NCI-H2196 (cell line): ENCODE measurements at regions not wholly inside any gene's neighbourhood (a gene's known extent, or its start where the extent isn't known, plus 50 kb on each side); places are given as distances from the start of the nearest gene placed in this dataset.
"Not testable (repeated sequence)": the region's sequence is repeated elsewhere in the genome, so short reads cannot be mapped to it uniquely, and the experiment has no call there.

ENCODE experiments used
- DNase-seq: peaks from one replicate; lab custom pipeline; 2025; ENCODE audit not compliant: unreplicated experiment; lab: John Stamatoyannopoulos, UW

DNA sequence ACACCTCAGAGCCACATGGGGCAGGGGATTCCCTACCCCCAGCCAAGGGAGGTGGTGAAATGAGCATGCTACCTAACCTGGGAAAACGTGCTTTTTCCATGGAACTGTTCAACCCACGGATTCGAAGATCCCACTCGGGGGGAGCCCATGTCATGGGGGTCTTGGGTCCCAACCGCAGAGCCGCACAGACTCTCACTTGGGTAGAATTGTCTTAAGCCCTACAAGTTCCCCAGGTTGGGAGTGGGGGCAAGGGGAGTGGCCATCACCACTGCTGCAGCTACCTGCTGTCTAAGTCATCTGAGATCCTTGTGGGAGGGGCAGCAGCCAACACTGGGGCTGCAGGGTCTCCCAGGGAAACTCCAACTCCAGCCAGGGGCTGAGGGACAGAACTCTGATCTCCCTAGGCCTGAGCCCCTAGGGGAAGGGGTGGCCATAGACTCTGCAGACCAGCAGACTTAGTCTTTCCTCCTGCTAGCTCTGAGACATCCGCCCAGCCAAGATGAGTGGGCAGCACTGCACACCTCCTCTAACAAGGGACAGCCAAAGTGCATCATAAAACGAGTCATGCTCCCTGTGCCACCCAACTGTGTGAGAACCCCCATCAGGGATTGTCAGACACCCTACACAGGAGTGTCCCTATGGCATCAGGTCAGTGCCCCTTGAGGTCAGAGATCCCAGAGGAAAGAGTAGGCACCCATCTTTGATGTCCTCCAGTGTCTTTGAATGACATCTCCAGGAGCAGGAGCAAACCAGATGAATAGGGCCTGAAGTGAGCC is 610.4 kb upstream of the SLITRK6 start:
- DNase-seq: no peak

DNA sequence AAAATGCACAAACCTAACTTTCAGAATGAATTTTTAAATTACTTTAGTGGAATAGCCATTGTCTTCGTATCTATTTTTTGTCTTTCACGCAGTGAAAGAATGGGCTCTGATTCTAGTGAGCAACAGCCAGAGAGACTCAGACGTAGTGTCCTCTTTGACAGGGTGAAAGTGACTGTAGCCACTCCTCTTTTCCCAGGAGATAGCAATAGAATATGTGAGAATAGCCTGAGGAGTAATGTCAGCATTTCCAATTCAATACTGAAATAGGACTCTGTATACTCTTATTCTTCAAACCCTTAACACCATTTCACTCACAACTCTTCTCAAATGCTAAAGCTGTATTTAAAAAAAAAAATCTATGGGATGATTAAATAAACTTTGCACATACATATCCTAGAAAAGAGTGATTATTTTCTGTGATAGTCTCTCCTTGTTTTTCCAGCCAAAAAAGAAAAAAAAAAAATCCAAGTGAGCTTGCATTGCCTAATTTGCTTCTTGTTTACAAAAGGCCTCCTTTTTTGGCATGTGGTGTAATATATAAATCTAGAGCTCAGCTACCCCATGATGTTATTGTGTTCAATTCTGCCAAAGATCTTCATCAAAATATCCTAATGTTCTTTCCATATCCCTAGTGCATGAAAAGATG is 626.1 kb upstream of the SLITRK6 start:
- DNase-seq: no peak

GRCh38 chr13:86426437-86426836 is 627.2 kb upstream of the SLITRK6 start:
- DNase-seq: no peak

- DNase-seq: no peak
Measured at GRCh38 chr13:86429756-86430155, 630.5 kb upstream of the SLITRK6 start.

DNA sequence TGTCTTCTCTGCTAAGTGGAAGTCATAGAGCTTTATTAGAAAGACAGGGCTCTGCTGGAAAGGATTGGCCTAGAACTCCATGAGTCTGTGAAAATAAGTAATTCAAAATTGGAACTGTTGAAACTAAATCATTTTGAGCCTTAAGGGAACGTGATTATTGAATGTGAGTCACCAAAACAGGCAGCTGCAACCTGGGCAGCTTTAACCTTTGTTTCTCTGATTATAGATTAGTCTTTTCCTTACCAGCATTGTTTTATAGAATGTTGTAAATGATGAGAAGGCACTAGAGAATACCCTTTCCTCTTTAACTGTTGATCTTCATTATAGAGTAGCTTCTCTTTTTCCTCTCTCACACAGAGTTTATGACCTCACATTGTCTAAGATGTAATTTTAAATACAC is 638.8 kb upstream of the SLITRK6 start:
- DNase-seq: no peak

DNA sequence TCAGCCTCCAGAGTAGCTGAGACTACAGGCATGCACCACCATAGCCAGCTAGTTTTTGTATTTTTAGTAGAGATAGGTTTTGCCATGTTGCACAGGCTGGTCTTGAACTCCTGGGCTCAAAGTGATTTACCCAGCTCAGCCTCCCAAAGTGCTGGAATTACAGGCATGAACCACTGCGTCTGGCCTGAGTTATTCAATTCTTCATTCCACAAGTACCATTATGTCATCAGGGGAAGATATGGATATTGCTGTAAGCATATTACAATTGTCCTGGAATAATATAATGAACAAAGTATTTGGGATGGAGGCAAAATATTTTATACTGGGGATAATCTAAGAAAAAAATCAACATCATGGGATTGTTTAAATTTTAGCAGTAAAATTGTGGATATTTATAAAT is 646.0 kb upstream of the SLITRK6 start:
- DNase-seq: no peak

DNA sequence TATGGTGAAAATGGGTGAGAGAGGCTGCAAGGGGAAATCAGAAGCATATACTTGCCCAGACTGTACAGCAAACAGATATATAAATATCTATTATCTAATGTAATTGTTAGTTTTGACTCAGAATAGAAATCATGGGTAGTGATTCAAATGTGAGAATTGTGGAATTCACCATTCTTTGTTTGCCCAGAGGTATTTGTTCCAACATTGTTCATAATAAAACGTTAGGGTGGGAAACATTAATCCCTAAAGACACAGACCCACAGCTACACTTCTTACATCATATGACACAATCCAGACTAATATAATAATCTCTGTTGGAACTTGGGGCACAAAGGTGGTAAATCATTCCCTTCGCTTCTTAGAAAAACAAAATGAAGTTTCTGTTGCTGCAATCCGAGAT is 646.5 kb upstream of the SLITRK6 start:
- DNase-seq: no peak

- DNase-seq: no peak
Measured at GRCh38 chr13:86446311-86446710, 647.1 kb upstream of the SLITRK6 start.

DNA sequence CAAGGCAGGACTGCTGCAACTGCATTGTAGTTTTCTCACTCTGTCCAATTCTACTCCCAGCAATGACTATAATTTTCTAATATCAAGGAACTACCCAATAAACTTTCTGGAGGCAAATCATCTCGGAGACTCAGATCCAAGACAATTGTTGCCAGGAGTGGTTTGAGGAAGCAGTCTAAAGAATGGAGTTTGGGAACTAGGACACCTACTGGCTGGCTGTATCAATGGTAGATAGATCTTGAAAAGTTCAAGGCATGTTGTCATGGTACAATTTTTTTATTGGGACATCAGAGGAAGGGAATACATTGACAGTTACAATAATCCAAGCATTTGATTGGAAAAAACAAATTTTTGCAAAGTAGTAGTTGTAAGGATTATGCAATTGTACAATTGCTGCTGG is 648.3 kb upstream of the SLITRK6 start:
- no peak for DNase-seq

DNA sequence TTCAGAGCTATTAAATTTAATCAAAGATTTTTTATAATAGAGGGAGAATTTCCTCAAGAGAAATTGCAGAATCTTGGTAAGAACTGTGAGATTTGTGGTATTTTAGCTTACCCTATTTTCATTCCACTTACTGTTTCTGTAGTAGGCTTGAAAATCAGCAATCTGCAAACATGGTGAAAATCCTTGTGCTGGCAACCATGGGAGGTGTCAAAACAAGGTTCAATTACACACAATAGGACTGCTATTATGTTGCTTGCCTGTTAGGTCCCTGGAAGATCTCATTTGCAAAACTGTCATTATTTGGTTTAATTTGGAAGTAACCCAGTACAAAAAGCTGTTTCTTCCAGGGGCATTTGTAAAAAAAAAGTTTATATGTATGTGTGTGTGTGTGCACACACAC is 662.8 kb upstream of the SLITRK6 start:
- DNase-seq: no peak

DNA sequence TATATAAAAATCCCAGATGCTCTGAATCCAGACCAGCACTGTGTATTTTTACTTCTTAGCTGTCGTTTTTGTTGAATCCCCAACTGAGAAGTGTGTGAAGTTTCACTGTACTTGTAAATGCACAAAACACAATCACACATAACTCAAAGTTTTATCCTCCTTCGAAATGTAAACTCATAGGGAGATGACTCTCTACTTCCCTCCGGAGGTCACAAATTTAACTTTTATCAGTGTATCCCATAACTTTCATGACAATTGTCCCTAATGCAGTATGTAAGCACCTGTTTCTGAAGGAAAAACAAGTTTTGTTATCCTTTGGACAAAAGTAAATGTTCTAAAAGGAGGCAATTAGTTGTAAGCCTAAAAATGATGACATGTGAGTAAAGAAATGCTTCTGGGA is 665.0 kb upstream of the SLITRK6 start:
- DNase-seq: no peak

- DNase-seq: no peak
Measured at GRCh38 chr13:86474971-86475370, 675.8 kb upstream of the SLITRK6 start.

GRCh38 chr13:86476656-86477055 is 677.4 kb upstream of the SLITRK6 start:
- no peak for DNase-seq

GRCh38 chr13:86486582-86486981 is 687.4 kb upstream of the SLITRK6 start:
- DNase-seq: no peak

- DNase-seq: no peak
Measured at GRCh38 chr13:86491121-86491520, 691.9 kb upstream of the SLITRK6 start.

DNA sequence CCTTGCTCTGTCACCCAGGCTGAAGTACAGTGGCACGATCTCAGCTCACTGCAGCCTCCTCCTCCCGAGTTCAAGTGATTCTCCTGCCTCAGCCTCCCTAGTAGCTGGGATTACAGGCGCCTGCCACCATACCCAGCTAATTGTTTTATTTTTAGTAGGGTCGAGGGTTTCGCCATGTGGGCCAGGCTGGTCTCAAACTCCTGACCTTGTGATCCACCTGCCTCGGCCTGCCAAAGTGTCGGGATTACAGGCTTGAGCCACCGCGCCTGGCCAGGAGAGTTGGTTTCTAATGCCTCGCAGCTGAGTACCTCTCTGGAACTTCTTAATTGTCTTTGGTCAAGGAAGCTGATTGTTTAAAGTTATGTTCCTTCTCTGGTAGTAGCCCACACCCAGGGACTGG is 702.7 kb upstream of the SLITRK6 start:
- not testable (repeated sequence) for DNase-seq

DNA sequence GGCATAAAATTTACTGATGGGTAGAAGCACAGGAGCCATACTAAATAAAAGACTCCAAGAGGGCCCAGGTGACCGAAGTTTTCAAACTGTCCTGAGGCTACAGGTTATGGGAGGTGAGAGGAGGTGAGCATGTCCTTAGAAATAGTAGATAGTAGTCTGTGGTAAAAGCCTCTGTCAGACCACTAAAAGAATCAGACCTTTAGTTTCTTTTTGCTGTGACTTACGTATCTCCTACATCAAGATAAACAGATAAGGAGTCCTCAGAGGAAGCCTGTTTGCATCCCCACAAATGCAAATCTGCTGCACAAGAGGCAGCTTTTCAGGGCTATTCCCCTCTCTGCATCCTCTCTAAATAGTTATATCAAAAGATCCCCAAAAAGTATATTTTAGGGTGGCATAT is 711.6 kb upstream of the SLITRK6 start:
- DNase-seq: no peak

DNA sequence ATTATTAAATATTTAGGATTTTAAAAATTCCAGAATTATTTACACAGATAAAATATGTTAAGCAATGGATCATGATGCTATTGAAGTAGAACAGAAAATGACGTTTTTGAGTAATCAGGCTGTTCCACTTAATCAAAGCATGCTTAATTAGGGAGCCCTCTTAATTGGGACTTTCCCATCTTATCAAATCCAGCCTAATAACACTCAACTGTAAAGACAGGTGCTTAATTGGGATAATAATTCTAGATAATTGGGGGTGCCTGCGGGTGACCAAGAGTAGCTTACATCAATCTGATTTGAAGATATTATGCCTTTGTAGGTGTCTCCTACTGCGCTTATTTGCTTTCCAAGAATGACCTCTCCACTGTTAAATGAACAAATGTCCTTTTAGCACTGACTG is 742.2 kb upstream of the SLITRK6 start:
- DNase-seq: no peak

GRCh38 chr13:86554066-86554465 is 754.8 kb upstream of the SLITRK6 start:
- no peak for DNase-seq

GRCh38 chr13:86559901-86560300 is 760.7 kb upstream of the SLITRK6 start:
- no peak for DNase-seq

GRCh38 chr13:86562866-86563265 is 763.6 kb upstream of the SLITRK6 start:
- no peak for DNase-seq

GRCh38 chr13:86563308-86563707 is 764.1 kb upstream of the SLITRK6 start:
- DNase-seq: no peak

DNA sequence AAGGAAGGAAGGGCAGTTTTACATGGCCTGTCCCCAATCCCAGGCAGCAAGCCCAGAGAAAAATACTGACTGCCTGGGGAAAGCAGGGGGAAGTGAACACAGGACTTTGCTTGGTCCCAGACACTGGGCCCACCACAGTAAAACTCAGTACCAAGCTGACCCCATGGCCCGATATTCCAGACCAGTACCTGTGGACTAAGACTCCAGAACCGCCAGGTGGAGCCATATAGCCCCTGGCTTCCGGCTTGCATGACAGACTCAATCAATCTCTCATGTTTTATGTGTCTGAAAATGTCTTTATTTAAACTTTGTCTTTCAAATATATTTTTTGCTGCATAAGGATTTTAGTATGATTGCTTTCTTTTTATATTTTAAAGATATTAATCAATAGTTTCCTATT is 767.9 kb upstream of the SLITRK6 start:
- no peak for DNase-seq
